22Rv1 (cell line): ENCODE measurements at regions not wholly inside any gene's neighbourhood (a gene's known extent, or its start where the extent isn't known, plus 50 kb on each side); places are given as distances from the start of the nearest gene placed in this dataset.

ENCODE experiments used
- ZFX ChIP-seq: fragments of 450-650 bp; IDR thresholded peaks from 2 replicates; pipeline ENCODE4 v1.6.1; 2017; ENCODE audit warnings: antibody characterized with exemption, borderline replicate concordance
- TF ChIP-seq, protein P1 (sequence below): fragments of 450-650 bp; IDR thresholded peaks from 2 replicates; pipeline ENCODE4 v1.5.1; 2017; ENCODE audit warnings: mild to moderate bottlenecking

DNA sequence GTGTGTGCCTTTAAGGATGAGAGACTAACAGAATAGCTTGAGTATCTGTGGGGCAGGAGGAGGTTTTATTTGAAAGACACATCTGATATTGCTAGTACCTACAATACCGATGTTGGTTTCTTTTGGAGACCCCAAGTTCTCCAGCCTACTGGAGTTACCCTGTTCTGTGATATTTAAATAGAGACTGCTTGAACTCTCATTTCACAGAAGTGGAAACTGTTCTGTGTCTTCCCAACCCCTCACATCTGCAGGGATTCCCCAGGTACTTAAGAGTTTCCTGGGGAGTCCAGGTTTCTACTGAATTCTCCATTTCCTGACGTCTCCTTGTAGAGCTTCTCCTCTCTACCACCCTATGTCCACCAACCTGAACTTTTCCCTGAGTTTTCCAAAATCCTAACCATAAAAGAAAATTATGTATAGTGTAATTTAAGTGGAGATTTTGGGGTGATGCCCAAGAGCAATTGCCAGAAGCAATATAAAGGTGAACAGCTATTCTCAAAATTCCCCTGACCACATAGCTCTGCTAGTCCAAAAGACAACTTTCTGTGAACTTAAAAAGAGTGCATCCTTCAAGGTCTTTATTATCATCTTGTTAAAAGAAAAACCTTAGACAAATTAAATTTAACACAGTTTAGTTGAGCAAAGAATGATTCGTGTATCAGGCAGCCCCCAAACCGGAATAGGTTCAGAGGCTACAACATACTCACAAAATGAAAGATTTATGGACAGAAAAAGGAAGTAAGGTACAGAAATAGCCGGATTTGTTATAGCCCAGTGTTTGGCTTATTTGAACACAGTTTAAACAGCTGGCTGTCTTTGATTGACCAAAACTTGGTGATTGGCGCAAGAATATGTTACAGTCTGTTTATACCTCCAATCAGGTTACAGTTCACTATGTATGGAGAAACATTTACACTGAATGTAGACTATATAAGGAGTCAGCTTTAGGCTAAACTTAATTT is 373.4 kb downstream of the NUAK1 start:
- TF ChIP-seq, protein P1, sequence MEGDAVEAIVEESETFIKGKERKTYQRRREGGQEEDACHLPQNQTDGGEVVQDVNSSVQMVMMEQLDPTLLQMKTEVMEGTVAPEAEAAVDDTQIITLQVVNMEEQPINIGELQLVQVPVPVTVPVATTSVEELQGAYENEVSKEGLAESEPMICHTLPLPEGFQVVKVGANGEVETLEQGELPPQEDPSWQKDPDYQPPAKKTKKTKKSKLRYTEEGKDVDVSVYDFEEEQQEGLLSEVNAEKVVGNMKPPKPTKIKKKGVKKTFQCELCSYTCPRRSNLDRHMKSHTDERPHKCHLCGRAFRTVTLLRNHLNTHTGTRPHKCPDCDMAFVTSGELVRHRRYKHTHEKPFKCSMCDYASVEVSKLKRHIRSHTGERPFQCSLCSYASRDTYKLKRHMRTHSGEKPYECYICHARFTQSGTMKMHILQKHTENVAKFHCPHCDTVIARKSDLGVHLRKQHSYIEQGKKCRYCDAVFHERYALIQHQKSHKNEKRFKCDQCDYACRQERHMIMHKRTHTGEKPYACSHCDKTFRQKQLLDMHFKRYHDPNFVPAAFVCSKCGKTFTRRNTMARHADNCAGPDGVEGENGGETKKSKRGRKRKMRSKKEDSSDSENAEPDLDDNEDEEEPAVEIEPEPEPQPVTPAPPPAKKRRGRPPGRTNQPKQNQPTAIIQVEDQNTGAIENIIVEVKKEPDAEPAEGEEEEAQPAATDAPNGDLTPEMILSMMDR, result no peak
- no peak for TF ChIP-seq ZFX
